HepG2 (cell line): ENCODE measurements at regions not wholly inside any gene's neighbourhood (a gene's known extent, or its start where the extent isn't known, plus 50 kb on each side); places are given as distances from the start of the nearest gene placed in this dataset.

ENCODE experiments used
- ATAC-seq: fragments of 200-7000 bp; cut with Tn5 transposase; 3 replicates; pipeline ENCODE4 v1.9.1; 2020; ENCODE audit warnings: mild to moderate bottlenecking, moderate library complexity
- BruUV-seq: library from RNA; stranded (reverse); fragments of 400-500 nt; replicated peaks from 2 replicates; lab custom pipeline; 2021; lab: Mats Ljungman, UMichigan
- CTCF ChIA-PET: fragments of 300-600 bp; formaldehyde crosslinking; extraction: SDS; loops from one replicate; lab custom pipeline; 2021; ENCODE audit warnings: low total read pairs, inconsistent platforms, low intra/inter-chr PET ratio; lab: Yijun Ruan, JAX
- POLR2A ChIA-PET: fragments of 350-600 bp; sonication (Branson Sonifier 250); formaldehyde crosslinking; loops from one replicate; lab custom pipeline; 2020; ENCODE audit warnings: antibody characterized with exemption, inconsistent platforms; lab: Yijun Ruan, JAX
- DNase-seq: peaks from one replicate; pipeline ENCODE4 v3.0.0-alpha.2; 2015; ENCODE audit warnings: low spot score
- FAIRE-seq: peaks from 3 replicates; lab custom pipeline; 2011; peaks lifted over from hg19 to GRCh38; lab: Jason Lieb, UNC
- H2AFZ ChIP-seq: one replicate; pipeline ENCODE4 v1.6.1; 2011; ENCODE audit warnings: low read length, inconsistent platforms
- H3K27ac ChIP-seq: fragments of 300-600 bp; 3 replicates; pipeline ENCODE4 v1.8.0; 2011; ENCODE audit warnings: mixed run types, mild to moderate bottlenecking, mixed read lengths, low read length, inconsistent platforms; ENCODE audit not compliant: insufficient read depth; ENCODE audit errors: extremely low read length
- H3K27me3 ChIP-seq, 2 experiments: fragments of 200-600 bp in 1 of 2; 2 replicates in 1 of 2; 3 replicates in 1 of 2; pipeline versions ENCODE4 v1.6.0 to v1.8.0; 2011; ENCODE audit warnings: low read length in 2 of 2, mild to moderate bottlenecking in 2 of 2, moderate library complexity in 2 of 2, inconsistent platforms in 1 of 2; ENCODE audit not compliant: insufficient read depth in 2 of 2, control insufficient read depth in 1 of 2
- H3K36me3 ChIP-seq, 2 experiments: fragments of 200-600 bp in 1 of 2; replicated peaks in 1 of 2; 2 replicates in 1 of 2; 3 replicates in 1 of 2; pipeline versions ENCODE4 v1.5.1 to v1.8.0; 2011; ENCODE audit warnings: low read length in 2 of 2, inconsistent platforms in 1 of 2; ENCODE audit not compliant: insufficient read depth in 2 of 2, control insufficient read depth in 1 of 2
- H3K4me1 ChIP-seq: 2 replicates; pipeline ENCODE4 v1.5.1; 2012; ENCODE audit warnings: low read length, inconsistent platforms; ENCODE audit not compliant: insufficient read depth
- H3K4me2 ChIP-seq: 2 replicates; pipeline ENCODE4 v1.6.0; 2011; ENCODE audit warnings: low read depth, low read length, inconsistent platforms
- H3K4me3 ChIP-seq, 3 experiments: fragments of 200-600 bp in 1 of 3; sonication (generic), shearing (Covaris generic) in 1 of 3; replicated peaks in 1 of 3; 2 replicates each; pipeline ENCODE4 v1.5.1; 2011 to 2016; ENCODE audit warnings: low read length in 3 of 3, inconsistent platforms in 2 of 3, low read depth in 2 of 3, mild to moderate bottlenecking in 2 of 3, control low read depth in 1 of 3, mixed read lengths in 1 of 3; ENCODE audit not compliant: insufficient read depth in 1 of 3
- H3K79me2 ChIP-seq: one replicate; pipeline ENCODE4 v1.6.1; 2011; ENCODE audit warnings: low read length, inconsistent platforms; ENCODE audit not compliant: insufficient read depth
- H3K9ac ChIP-seq: 2 replicates; pipeline ENCODE4 v1.6.0; 2011; ENCODE audit warnings: mild to moderate bottlenecking, low read depth, low read length, inconsistent platforms; ENCODE audit not compliant: insufficient read depth
- H3K9me3 ChIP-seq: 2 replicates; pipeline ENCODE4 v1.5.1; 2012; ENCODE audit warnings: mild to moderate bottlenecking, low read length
- H4K20me1 ChIP-seq: 2 replicates; pipeline ENCODE4 v1.6.0; 2011; ENCODE audit warnings: inconsistent platforms, mild to moderate bottlenecking, low read length, moderate library complexity; ENCODE audit not compliant: insufficient read depth
- ATF4 ChIP-seq, 2 experiments: fragments of 450-650 bp in 1 of 2; sonication (generic) in 1 of 2; formaldehyde crosslinking; IDR thresholded peaks; 2 replicates each; pipeline versions ENCODE4 v1.5.0 to v1.8.0; 2020 to 2022; ENCODE audit warnings: mild to moderate bottlenecking in 1 of 2, missing genetic modification reagents in 1 of 2
- BCLAF1 ChIP-seq: fragments of 450-650 bp; IDR thresholded peaks from 2 replicates; pipeline ENCODE4 v1.6.1; 2017; ENCODE audit warnings: mild to moderate bottlenecking
- CBX2 ChIP-seq, 2 experiments: fragments of 200-600 bp in 1 of 2; sonication (generic); formaldehyde crosslinking in 1 of 2; IDR thresholded peaks; 2 replicates each; pipeline versions ENCODE4 v1.7.0 to v1.8.1; 2018 to 2022; ENCODE audit warnings: low read depth in 2 of 2, low read length in 1 of 2, mild to moderate bottlenecking in 1 of 2, missing genetic modification reagents in 1 of 2
- EEA1 ChIP-seq: sonication (generic); formaldehyde crosslinking; IDR thresholded peaks from 2 replicates; pipeline ENCODE4 v1.5.1; 2020; ENCODE audit warnings: mild to moderate bottlenecking, missing genetic modification reagents, borderline replicate concordance
- IRF2 ChIP-seq: IDR thresholded peaks from 2 replicates; pipeline ENCODE4 v1.6.1; 2018; ENCODE audit warnings: missing genetic modification reagents, missing compliant biosample characterization
- NFYC ChIP-seq: IDR thresholded peaks from 2 replicates; pipeline ENCODE4 v1.6.1; 2016; ENCODE audit warnings: missing genetic modification reagents, missing compliant biosample characterization
- PBX2 ChIP-seq: IDR thresholded peaks from 2 replicates; pipeline ENCODE4 v1.6.1; 2016; ENCODE audit warnings: control low read depth
- ZBTB1 ChIP-seq: sonication (generic); formaldehyde crosslinking; IDR thresholded peaks from 2 replicates; pipeline ENCODE4 v1.4.0; 2020; ENCODE audit warnings: missing genetic modification reagents, borderline replicate concordance
- ZBTB37 ChIP-seq: sonication (generic); formaldehyde crosslinking; IDR thresholded peaks from 2 replicates; pipeline ENCODE4 v1.4.0; 2020; ENCODE audit warnings: mild to moderate bottlenecking, missing genetic modification reagents
- ZNF24 ChIP-seq: fragments of 450-650 bp; IDR thresholded peaks from 2 replicates; pipeline ENCODE4 v1.6.1; 2017; ENCODE audit warnings: antibody characterized with exemption, mild to moderate bottlenecking
- ZNF550 ChIP-seq: sonication (generic); formaldehyde crosslinking; IDR thresholded peaks from 2 replicates; pipeline ENCODE4 v1.4.0; 2020; ENCODE audit warnings: mild to moderate bottlenecking, missing genetic modification reagents, borderline replicate concordance
- WGBS: methylation state at CpG from one replicate; pipeline ENCODE4 v1.1.6; 2017; ENCODE audit warnings: low lambda C conversion rate; 5-methylcytosine and 5-hydroxymethylcytosine counted together
- in situ Hi-C: cut with HindIII; loops from 2 replicates; pipeline ENCODE4 v1.10.0; 2017; ENCODE audit warnings: low pct_unique_long_range_greater_than_20kb; ENCODE audit not compliant: extremely low pct_ligation_motif_present
- intact Hi-C: fragments of 100-400 bp; cut with micrococcal nuclease; formaldehyde crosslinking; loops from one replicate; pipeline ENCODE4 v1.10.0; 2022; ENCODE audit not compliant: unreplicated experiment
- TF ChIP-seq, protein P1 (sequence below): sonication (generic); formaldehyde crosslinking; IDR thresholded peaks from 2 replicates; pipeline ENCODE4 v1.4.0; 2020; ENCODE audit warnings: missing genetic modification reagents, borderline replicate concordance

- no peak for TF ChIP-seq IRF2 (CRISPR knock-in tag)
- TF ChIP-seq EEA1 (CRISPR knock-in tag), result no peak
These were observed 218.7 kb downstream of the HNMT start (continued) for GRCh38 chr2:138182937-138183312.

DNA sequence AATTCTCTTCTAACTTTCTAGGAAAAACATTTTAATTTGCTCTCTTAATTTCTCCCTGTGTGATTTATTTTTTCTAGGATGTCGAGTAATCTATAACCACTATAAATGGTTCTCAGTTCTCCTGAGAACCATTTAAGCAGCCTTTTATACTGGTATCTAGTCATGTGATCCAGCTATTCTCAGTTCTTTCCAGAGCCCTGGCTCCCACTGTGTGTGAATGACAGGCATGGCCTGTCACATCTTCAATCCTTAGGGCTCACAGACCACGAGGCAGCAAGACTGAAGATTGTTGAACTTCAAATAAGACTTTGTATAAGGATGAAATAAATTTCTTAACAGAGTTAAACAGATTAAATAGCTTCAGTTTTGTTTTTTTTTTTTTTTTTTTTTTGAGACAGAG lies 219.4 kb downstream of the HNMT start:
- no peak overlapping the region for H3K4me2 ChIP-seq
- no peaks in the 10 kb centered on the region for H3K9me3 ChIP-seq
- CTCF ChIA-PET, result no interaction called here
- no TSS peak for BruUV-seq
- ATAC-seq, result no peak
- intact Hi-C loops, result loop anchor here (5.0 kb wide), 2 partner anchors 94 to 319 kb away; partner anchors contain the start of gene SPOPL
- no peak overlapping the region for H3K27ac ChIP-seq
- 70% methylated on average over 2 of the region's 2 CpGs for WGBS
- no peaks in the 10 kb centered on the region for H4K20me1 ChIP-seq
- no peak overlapping the region for H3K4me3 ChIP-seq
- H3K36me3 ChIP-seq, result no peaks in the 10 kb centered on the region
- in situ Hi-C loops, result no loop called here
- H3K9ac ChIP-seq, result no peak overlapping the region
- H3K4me1 ChIP-seq, result peaks cover 20% of the 10 kb centered on the region
- no peak for FAIRE-seq
- DNase-seq, result no peak
- no peak overlapping the region for H2AFZ ChIP-seq
- no peaks in the 10 kb centered on the region for H3K79me2 ChIP-seq
- POLR2A ChIA-PET, result interaction anchor here (0.9 kb wide), 1 partner anchor 219 kb away, joined by 3 read pairs; the partner anchor contains the start of gene HNMT
- H3K27me3 ChIP-seq, result no peaks in the 10 kb centered on the region
- TF ChIP-seq CBX2 (IDR thresholded peaks at IDR 0.05; ENCODE audit: low read depth, low read length), result no peak
- TF ChIP-seq CBX2 (CRISPR knock-in tag; IDR thresholded peaks at IDR 0.05; ENCODE audit: low read depth), result no peak
- no peak for TF ChIP-seq ZNF24
- no peak for TF ChIP-seq PBX2 (CRISPR knock-in tag)
- TF ChIP-seq, protein P1, sequence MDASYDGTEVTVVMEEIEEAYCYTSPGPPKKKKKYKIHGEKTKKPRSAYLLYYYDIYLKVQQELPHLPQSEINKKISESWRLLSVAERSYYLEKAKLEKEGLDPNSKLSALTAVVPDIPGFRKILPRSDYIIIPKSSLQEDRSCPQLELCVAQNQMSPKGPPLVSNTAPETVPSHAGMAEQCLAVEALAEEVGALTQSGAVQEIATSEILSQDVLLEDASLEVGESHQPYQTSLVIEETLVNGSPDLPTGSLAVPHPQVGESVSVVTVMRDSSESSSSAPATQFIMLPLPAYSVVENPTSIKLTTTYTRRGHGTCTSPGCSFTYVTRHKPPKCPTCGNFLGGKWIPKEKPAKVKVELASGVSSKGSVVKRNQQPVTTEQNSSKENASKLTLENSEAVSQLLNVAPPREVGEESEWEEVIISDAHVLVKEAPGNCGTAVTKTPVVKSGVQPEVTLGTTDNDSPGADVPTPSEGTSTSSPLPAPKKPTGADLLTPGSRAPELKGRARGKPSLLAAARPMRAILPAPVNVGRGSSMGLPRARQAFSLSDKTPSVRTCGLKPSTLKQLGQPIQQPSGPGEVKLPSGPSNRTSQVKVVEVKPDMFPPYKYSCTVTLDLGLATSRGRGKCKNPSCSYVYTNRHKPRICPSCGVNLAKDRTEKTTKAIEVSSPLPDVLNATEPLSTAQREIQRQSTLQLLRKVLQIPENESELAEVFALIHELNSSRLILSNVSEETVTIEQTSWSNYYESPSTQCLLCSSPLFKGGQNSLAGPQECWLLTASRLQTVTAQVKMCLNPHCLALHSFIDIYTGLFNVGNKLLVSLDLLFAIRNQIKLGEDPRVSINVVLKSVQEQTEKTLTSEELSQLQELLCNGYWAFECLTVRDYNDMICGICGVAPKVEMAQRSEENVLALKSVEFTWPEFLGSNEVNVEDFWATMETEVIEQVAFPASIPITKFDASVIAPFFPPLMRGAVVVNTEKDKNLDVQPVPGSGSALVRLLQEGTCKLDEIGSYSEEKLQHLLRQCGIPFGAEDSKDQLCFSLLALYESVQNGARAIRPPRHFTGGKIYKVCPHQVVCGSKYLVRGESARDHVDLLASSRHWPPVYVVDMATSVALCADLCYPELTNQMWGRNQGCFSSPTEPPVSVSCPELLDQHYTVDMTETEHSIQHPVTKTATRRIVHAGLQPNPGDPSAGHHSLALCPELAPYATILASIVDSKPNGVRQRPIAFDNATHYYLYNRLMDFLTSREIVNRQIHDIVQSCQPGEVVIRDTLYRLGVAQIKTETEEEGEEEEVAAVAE (CRISPR knock-in tag), result no peak
- no peak for TF ChIP-seq NFYC (CRISPR knock-in tag)
- TF ChIP-seq ZNF550 (CRISPR knock-in tag), result no peak
- TF ChIP-seq BCLAF1, result no peak
- no peak for TF ChIP-seq ATF4 (CRISPR knock-in tag; IDR thresholded peaks at IDR 0.05)
- no peak for TF ChIP-seq ZBTB1 (CRISPR knock-in tag)
- no peak for TF ChIP-seq ZBTB37 (CRISPR knock-in tag)
